Endothelial cell of umbilical vein (primary cell): ENCODE measurements at regions not wholly inside any gene's neighbourhood (a gene's known extent, or its start where the extent isn't known, plus 50 kb on each side); places are given as distances from the start of the nearest gene placed in this dataset.

Experiments used
- BruUV-seq: library from RNA; stranded (reverse); fragments of 400-500 nt; replicated peaks from 2 replicates; lab custom pipeline; 2021; lab: Mats Ljungman, UMichigan
- CTCF ChIA-PET: fragments of 300-600, 350-600 bp; sonication (Branson Sonifier 250); formaldehyde crosslinking; loops from one replicate; lab custom pipeline; 2021; ENCODE audit warnings: antibody characterized with exemption, inconsistent platforms; lab: Charles Lee
- POLR2A ChIA-PET: fragments of 300-600, 350-600 bp; sonication (Branson Sonifier 250); formaldehyde crosslinking; loops from one replicate; lab custom pipeline; 2021; ENCODE audit warnings: antibody characterized with exemption, inconsistent platforms; lab: Charles Lee
- DNase-seq: peaks from one replicate; pipeline ENCODE4 v3.0.0-alpha.2; 2011; ENCODE audit warnings: low read depth, low spot score
- FAIRE-seq: peaks from 2 replicates; lab custom pipeline; 2011; peaks lifted over from hg19 to GRCh38; lab: Jason Lieb, UNC
- H2AFZ ChIP-seq: 2 replicates; pipeline ENCODE4 v1.6.0; 2012; ENCODE audit warnings: low read depth, low read length, control low read depth, inconsistent platforms
- H3K27ac ChIP-seq: 2 replicates; pipeline ENCODE4 v1.5.1; 2011; ENCODE audit warnings: low read depth, mild to moderate bottlenecking, control low read depth, low read length, moderate library complexity; ENCODE audit not compliant: insufficient read depth
- H3K27me3 ChIP-seq, 2 experiments: 2 replicates each; pipeline versions ENCODE4 v1.6.0 to v1.6.1; 2011; ENCODE audit warnings: low read length in 2 of 2, mixed read lengths in 1 of 2; ENCODE audit not compliant: control insufficient read depth in 2 of 2, insufficient read depth in 2 of 2
- H3K36me3 ChIP-seq, 2 experiments: 2 replicates in 1 of 2; 3 replicates in 1 of 2; pipeline ENCODE4 v1.5.1; 2011; ENCODE audit warnings: low read length in 2 of 2, mild to moderate bottlenecking in 1 of 2, moderate library complexity in 1 of 2; ENCODE audit not compliant: control insufficient read depth in 2 of 2, insufficient read depth in 2 of 2; ENCODE audit errors: extremely low read depth in 1 of 2
- H3K4me1 ChIP-seq: 3 replicates; pipeline ENCODE4 v1.5.1; 2011; ENCODE audit warnings: mild to moderate bottlenecking, low read length; ENCODE audit not compliant: control insufficient read depth, insufficient read depth; ENCODE audit errors: extremely low read depth
- H3K4me2 ChIP-seq: 2 replicates; pipeline ENCODE4 v1.6.1; 2011; ENCODE audit warnings: low read length, control low read depth, mixed read lengths; ENCODE audit not compliant: insufficient read depth
- H3K4me3 ChIP-seq, 3 experiments: fragments of 200-600 bp in 1 of 3; sonication (generic), shearing (Covaris generic) in 1 of 3; replicated peaks in 1 of 3; 2 replicates each; pipeline ENCODE4 v1.5.1; 2011 to 2016; ENCODE audit warnings: control low read depth in 3 of 3, low read length in 3 of 3, mild to moderate bottlenecking in 2 of 3, inconsistent platforms in 1 of 3, low read depth in 1 of 3, moderate library complexity in 1 of 3; ENCODE audit not compliant: insufficient read depth in 1 of 3
- H3K79me2 ChIP-seq: 2 replicates; pipeline ENCODE4 v1.6.0; 2012; ENCODE audit warnings: low read length, inconsistent platforms; ENCODE audit not compliant: control insufficient read depth, insufficient read depth
- H3K9ac ChIP-seq: replicated peaks from 2 replicates; pipeline ENCODE3; 2011; ENCODE audit warnings: low read length, control low read depth; ENCODE audit not compliant: insufficient read depth; ENCODE audit errors: extremely low read depth
- H3K9me1 ChIP-seq: replicated peaks from 3 replicates; pipeline ENCODE4 v1.6.0; 2011; ENCODE audit warnings: mild to moderate bottlenecking, low read length; ENCODE audit not compliant: control insufficient read depth, insufficient read depth; ENCODE audit errors: extremely low read depth
- H3K9me3 ChIP-seq: replicated peaks from 2 replicates; pipeline ENCODE4 v1.5.1; 2012; ENCODE audit warnings: low read length, inconsistent platforms; ENCODE audit not compliant: control insufficient read depth, insufficient read depth
- H4K20me1 ChIP-seq: replicated peaks from 2 replicates; pipeline ENCODE3; 2011; ENCODE audit warnings: mild to moderate bottlenecking, low read length; ENCODE audit not compliant: control insufficient read depth, insufficient read depth; ENCODE audit errors: extremely low read depth
- EZH2 ChIP-seq: IDR thresholded peaks from 2 replicates; pipeline ENCODE4 v1.6.1; 2012; ENCODE audit warnings: borderline replicate concordance, low read depth, mild to moderate bottlenecking, moderate library complexity, low read length, inconsistent platforms; ENCODE audit not compliant: severe bottlenecking
- FOS ChIP-seq: IDR thresholded peaks from 2 replicates; pipeline ENCODE4 v1.6.1; 2011; ENCODE audit warnings: mild to moderate bottlenecking, low read length, moderate library complexity, borderline replicate concordance; ENCODE audit not compliant: insufficient read depth
- GATA2 ChIP-seq: IDR thresholded peaks from 2 replicates; pipeline ENCODE4 v1.7.0; 2011; ENCODE audit warnings: low read depth, mild to moderate bottlenecking, moderate library complexity, mixed read lengths, low read length; ENCODE audit not compliant: insufficient read length, insufficient read depth
- JUN ChIP-seq: IDR thresholded peaks from 2 replicates; pipeline ENCODE4 v1.6.1; 2011; ENCODE audit warnings: borderline replicate concordance, low read depth; ENCODE audit not compliant: insufficient read length, insufficient read depth
- MYC ChIP-seq: IDR thresholded peaks from one replicate; pipeline ENCODE4 v1.6.1; 2011; ENCODE audit warnings: mild to moderate bottlenecking, low read depth, low read length
- POLR2A ChIP-seq: IDR thresholded peaks from 2 replicates; pipeline ENCODE4 v1.6.1; 2012; ENCODE audit warnings: low read depth, mild to moderate bottlenecking, control low read depth, low read length
- POLR2AphosphoS5 ChIP-seq: IDR thresholded peaks from 2 replicates; pipeline ENCODE4 v1.6.1; 2012; ENCODE audit warnings: low read depth, mild to moderate bottlenecking, control low read depth, low read length, moderate library complexity; ENCODE audit not compliant: insufficient read depth
- dilution Hi-C: fragments of 300-500 bp; cut with MboI; formaldehyde crosslinking; loops from one replicate; pipeline ENCODE4 v1.15.0; 2019; ENCODE audit warnings: low sequenced_read_pairs; ENCODE audit not compliant: extremely low pct_ligation_motif_present
- intact Hi-C: fragments of 100-400 bp; cut with micrococcal nuclease; formaldehyde crosslinking; loops from one replicate; pipeline ENCODE4 v1.10.0; 2022
- TF ChIP-seq, protein P1 (sequence below), 2 donors: IDR thresholded peaks; 1 replicate in 1 of 2; 2 replicates in 1 of 2; pipeline ENCODE4 v1.5.1; 2011; ENCODE audit warnings: low read length in 2 of 2, mild to moderate bottlenecking in 2 of 2, moderate library complexity in 2 of 2, control low read depth in 1 of 2, inconsistent platforms in 1 of 2, low read depth in 1 of 2; ENCODE audit not compliant: insufficient read depth in 1 of 2; ENCODE audit errors: extremely low read depth in 1 of 2
- TF ChIP-seq, protein P2 (sequence below): IDR thresholded peaks from 2 replicates; pipeline ENCODE4 v1.6.1; 2011; ENCODE audit not compliant: insufficient read depth, insufficient read length

DNA sequence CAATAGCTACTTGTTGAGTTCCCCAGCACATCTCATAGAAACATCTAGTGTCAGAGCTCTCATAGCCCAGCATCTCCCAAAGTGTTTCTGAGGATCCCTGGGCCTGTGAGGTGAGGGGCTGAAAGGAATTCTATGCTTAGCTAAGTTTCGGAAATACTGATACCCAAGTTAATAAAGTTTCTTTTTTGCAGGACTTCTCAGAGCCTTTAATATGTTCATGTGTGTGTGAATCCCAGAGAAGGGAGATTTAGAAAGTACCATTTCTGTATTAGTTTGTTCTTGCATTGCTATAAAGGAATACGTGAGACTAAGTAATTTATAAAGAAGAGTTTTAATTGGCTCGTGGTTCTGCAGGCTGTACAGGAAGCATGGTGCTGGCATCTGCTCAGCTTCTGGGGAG lies 211.2 kb downstream of the TSN start:
- Histone ChIP-seq H3K4me2 (no peak overlapping the region), H3K9me1 (no peaks in the 10 kb centered on the region), H3K27me3 (peaks cover 0 to 7% of the 10 kb centered on the region in 2 experiments), H3K9me3 (no peaks in the 10 kb centered on the region), H4K20me1 (no peaks in the 10 kb centered on the region), H2AFZ (no peak overlapping the region), H3K27ac (no peak overlapping the region), H3K4me3 (no peak overlapping the region), H3K9ac (no peak overlapping the region), H3K79me2 (no peaks in the 10 kb centered on the region), H3K4me1 (no peaks in the 10 kb centered on the region), H3K36me3 (no peaks in the 10 kb centered on the region)
- ChIA-PET CTCF (no interaction called here), POLR2A (no interaction called here)
- TF ChIP-seq JUN (no peak), FOS (no peak), EZH2 (no peak), MYC (no peak), POLR2AphosphoS5 (no peak), POLR2A (no peak), GATA2 (no peak)
- TF ChIP-seq, protein P1, sequence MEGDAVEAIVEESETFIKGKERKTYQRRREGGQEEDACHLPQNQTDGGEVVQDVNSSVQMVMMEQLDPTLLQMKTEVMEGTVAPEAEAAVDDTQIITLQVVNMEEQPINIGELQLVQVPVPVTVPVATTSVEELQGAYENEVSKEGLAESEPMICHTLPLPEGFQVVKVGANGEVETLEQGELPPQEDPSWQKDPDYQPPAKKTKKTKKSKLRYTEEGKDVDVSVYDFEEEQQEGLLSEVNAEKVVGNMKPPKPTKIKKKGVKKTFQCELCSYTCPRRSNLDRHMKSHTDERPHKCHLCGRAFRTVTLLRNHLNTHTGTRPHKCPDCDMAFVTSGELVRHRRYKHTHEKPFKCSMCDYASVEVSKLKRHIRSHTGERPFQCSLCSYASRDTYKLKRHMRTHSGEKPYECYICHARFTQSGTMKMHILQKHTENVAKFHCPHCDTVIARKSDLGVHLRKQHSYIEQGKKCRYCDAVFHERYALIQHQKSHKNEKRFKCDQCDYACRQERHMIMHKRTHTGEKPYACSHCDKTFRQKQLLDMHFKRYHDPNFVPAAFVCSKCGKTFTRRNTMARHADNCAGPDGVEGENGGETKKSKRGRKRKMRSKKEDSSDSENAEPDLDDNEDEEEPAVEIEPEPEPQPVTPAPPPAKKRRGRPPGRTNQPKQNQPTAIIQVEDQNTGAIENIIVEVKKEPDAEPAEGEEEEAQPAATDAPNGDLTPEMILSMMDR (IDR thresholded peaks at IDR 0.05; ENCODE audit: extremely low read depth in 1 of 2, insufficient read depth in 1 of 2, low read depth in 1 of 2, low read length in 2 of 2), result no peak
- TF ChIP-seq, protein P2, sequence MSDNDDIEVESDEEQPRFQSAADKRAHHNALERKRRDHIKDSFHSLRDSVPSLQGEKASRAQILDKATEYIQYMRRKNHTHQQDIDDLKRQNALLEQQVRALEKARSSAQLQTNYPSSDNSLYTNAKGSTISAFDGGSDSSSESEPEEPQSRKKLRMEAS, result no peak
- dilution Hi-C loops (no loop called here), intact Hi-C loops (no loop called here)
- no peak for FAIRE-seq
- BruUV-seq, result no TSS peak
- DNase-seq, result no peak
